ENCODE measurements at regions not wholly inside any gene's neighbourhood (a gene's known extent, or its start where the extent isn't known, plus 50 kb on each side); places are given as distances from the start of the nearest gene placed in this dataset.

DNA sequence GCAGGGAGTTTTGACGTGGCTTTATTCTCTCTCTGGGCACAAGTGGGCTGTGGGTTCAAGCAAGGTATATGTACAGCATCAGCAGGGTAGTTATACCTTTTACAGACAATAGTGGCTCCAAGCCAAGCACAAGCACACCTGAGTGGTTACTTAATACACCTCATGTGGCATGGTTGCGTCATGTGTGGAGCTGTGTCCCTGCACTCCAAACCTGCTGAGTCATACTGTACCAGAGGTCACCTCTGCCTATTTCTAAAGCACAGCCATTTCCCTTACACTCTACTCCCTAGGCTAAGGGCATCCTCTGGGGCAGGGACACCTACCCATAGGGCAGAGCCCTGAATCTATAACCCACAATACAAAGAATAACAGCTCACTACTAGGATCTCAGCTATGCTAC, 147.3 kb downstream of the OSTF1 start:
- Histone ChIP-seq H3K79me2 (ENCODE audit: control insufficient read depth, insufficient read depth, low read length) (no peaks in the 10 kb centered on the region), H3K9ac (replicated peaks; ENCODE audit: extremely low read depth, insufficient read depth, low read length) (no peak overlapping the region), H3K4me2 (ENCODE audit: insufficient read depth, low read length) (no peak overlapping the region), H3K4me3 (replicated peaks in 1 of 3; ENCODE audit: insufficient read depth in 1 of 3, low read depth in 1 of 3, low read length in 3 of 3) (no peak overlapping the region), H3K27ac (ENCODE audit: insufficient read depth, low read depth, low read length) (no peak overlapping the region), H2AFZ (ENCODE audit: low read depth, low read length) (no peak overlapping the region), H4K20me1 (replicated peaks; ENCODE audit: control insufficient read depth, extremely low read depth, insufficient read depth, low read length) (no peaks in the 10 kb centered on the region), H3K9me3 (replicated peaks; ENCODE audit: control insufficient read depth, insufficient read depth, low read length) (no peaks in the 10 kb centered on the region), H3K27me3 (ENCODE audit: control insufficient read depth in 2 of 2, insufficient read depth in 2 of 2, low read length in 2 of 2) (no peaks in the 10 kb centered on the region), H3K4me1 (ENCODE audit: control insufficient read depth, extremely low read depth, insufficient read depth, low read length) (no peaks in the 10 kb centered on the region), H3K9me1 (replicated peaks; ENCODE audit: control insufficient read depth, extremely low read depth, insufficient read depth, low read length) (no peaks in the 10 kb centered on the region), H3K36me3 (ENCODE audit: control insufficient read depth in 2 of 2, extremely low read depth in 1 of 2, insufficient read depth in 2 of 2, low read length in 2 of 2) (no peaks in the 10 kb centered on the region)
- intact Hi-C loops (cut with micrococcal nuclease) (loop anchor here (5.0 kb wide), 1 partner anchor 148 kb away; the partner anchor contains the start of genes NMRK1 and OSTF1), dilution Hi-C loops (cut with MboI; ENCODE audit: extremely low pct_ligation_motif_present, low sequenced_read_pairs) (no loop called here)
- DNase-seq (ENCODE audit: low read depth, low spot score) (no peak), FAIRE-seq (no peak)
- ChIA-PET CTCF (no interaction called here), POLR2A (no interaction called here)
- BruUV-seq (replicated peaks): no TSS peak
- TF ChIP-seq JUN (IDR thresholded peaks at IDR 0.05; ENCODE audit: borderline replicate concordance, insufficient read depth, insufficient read length, low read depth) (no peak), POLR2A (IDR thresholded peaks at IDR 0.05; ENCODE audit: low read depth, low read length) (no peak), EZH2 (IDR thresholded peaks at IDR 0.05; ENCODE audit: borderline replicate concordance, low read depth, low read length, severe bottlenecking) (no peak), FOS (IDR thresholded peaks at IDR 0.05; ENCODE audit: borderline replicate concordance, insufficient read depth, low read length) (no peak), MYC (IDR thresholded peaks at IDR 0.05; ENCODE audit: low read depth, low read length) (no peak)
- TF ChIP-seq, protein P1, sequence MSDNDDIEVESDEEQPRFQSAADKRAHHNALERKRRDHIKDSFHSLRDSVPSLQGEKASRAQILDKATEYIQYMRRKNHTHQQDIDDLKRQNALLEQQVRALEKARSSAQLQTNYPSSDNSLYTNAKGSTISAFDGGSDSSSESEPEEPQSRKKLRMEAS (IDR thresholded peaks at IDR 0.05; ENCODE audit: insufficient read depth, insufficient read length): no peak
- TF ChIP-seq, protein P2, sequence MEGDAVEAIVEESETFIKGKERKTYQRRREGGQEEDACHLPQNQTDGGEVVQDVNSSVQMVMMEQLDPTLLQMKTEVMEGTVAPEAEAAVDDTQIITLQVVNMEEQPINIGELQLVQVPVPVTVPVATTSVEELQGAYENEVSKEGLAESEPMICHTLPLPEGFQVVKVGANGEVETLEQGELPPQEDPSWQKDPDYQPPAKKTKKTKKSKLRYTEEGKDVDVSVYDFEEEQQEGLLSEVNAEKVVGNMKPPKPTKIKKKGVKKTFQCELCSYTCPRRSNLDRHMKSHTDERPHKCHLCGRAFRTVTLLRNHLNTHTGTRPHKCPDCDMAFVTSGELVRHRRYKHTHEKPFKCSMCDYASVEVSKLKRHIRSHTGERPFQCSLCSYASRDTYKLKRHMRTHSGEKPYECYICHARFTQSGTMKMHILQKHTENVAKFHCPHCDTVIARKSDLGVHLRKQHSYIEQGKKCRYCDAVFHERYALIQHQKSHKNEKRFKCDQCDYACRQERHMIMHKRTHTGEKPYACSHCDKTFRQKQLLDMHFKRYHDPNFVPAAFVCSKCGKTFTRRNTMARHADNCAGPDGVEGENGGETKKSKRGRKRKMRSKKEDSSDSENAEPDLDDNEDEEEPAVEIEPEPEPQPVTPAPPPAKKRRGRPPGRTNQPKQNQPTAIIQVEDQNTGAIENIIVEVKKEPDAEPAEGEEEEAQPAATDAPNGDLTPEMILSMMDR (IDR thresholded peaks at IDR 0.05; ENCODE audit: extremely low read depth in 1 of 2, insufficient read depth in 1 of 2, low read depth in 1 of 2, low read length in 2 of 2): no peak
